NCI-H345 (cell line): ENCODE measurements at regions not wholly inside any gene's neighbourhood (a gene's known extent, or its start where the extent isn't known, plus 50 kb on each side); places are given as distances from the start of the nearest gene placed in this dataset.

ENCODE experiments used
- DNase-seq: peaks from one replicate; lab custom pipeline; 2025; lab: John Stamatoyannopoulos, UW

DNA sequence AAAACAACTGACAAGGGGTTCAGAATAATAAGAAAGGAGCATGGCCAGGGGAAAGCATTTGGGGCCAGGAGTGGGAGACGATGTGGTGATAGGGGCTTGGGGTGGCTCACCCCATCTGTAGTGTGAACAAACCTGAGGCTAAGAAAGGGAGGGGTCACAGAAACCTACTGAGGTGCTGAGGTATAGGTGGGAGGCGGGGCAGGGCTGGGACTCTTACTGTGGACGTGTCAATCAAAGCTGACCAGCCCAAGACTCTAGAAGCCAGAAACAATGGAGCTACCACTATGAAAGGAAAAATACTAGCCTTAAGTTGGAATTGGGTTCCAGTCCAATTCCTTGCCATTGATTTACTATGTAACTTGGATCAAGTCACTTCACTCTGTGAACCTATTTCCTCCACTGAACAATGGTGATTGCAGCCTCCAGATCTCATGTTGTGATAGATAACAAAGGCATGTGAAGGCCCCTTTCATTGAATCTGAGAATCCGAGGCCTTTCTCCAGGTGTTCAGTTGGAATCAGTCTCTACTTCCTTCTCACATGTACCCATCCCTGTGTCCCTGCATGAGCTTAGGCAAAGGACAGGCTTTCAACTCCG is 260.9 kb upstream of the HES1 start:
- DNase-seq, result no peak

DNA sequence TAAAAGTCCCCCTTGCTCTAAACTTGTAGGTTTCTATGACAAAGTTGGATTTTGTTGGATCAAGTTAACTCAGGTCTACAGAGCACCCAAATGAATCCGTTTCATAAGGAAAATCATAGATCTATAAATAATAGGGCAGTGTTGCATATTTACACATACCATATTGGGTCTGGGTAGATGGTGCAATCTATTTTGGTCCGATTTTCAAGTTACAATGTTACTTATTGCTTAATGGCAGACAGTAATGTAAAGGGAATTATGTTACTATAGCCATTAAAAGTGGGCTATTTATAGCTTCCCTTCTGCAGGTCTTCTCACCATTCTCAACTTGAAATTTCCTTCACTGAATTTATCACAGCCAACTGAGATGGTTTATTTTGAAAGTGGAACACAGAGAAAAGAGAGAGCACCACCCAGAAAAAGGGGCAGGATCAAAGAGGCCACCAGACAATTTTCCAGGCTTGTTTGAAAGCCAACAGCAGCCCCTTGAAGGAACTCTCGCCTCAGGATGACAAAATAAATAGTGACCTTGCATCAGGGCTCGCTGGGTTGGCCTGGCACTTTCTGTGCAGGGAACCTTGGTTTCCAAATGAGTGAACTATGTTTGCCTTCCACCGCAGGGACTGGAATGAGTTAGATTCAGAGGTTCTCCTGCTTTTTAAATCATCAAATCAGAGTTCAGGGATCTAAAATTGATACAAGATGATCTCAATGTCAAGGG is 260.2 kb upstream of the HES1 start:
- DNase-seq, result no peak

DNA sequence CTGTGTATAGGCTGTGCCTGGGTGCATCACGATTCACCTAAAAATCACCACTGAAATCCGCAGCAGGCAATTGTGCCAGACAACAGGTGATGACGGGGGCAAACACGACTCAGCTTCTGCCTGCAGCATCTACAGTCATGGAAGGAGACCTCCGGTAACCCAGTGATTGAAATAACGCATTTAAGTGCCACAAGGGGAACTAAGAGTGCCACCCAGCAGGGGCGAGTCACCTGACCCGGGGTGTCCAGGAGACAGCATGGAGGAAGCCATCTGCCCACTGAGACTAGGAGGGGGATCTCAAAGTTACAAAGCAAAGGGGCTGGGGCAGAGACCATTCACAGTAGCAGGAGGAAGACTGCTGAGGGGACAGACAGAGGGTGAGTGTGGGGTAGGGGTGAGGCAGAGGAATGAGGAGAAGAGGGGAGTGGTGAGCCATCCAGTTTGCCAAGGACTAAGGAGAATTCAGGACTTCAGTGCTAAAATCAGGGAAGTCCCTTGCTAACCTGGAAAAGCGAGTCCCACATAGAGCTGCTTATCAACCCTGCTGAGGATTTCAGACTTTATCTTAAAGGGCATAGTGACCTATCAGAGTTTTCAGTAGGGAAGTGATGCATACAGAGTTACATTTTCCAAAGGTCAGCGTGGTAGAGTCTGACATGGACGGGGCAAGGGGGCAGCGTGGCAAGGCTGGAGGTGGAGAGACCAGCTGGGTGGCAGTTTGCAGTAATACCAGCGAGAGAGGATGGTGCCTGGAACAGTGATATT is 256.7 kb upstream of the HES1 start:
- no peak for DNase-seq

DNA sequence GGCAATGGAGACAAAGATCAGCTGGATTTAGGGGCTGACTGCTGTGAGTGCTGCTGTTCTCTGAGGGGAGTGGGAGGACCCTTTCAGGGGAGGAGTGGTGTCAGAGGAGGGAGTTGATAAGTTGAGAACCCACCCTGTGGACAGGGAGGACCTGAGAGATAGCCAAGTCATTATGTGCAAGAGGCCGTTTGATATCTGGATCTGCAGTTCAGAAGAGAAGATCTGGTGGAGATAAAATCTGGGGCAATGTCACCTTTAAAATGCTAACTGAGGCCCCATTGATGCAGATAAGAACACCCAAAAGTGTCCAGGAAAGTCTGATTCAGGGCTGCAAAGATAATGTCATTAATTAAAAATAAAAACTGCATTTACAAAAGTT is 256.1 kb upstream of the HES1 start:
- DNase-seq, result no peak

DNA sequence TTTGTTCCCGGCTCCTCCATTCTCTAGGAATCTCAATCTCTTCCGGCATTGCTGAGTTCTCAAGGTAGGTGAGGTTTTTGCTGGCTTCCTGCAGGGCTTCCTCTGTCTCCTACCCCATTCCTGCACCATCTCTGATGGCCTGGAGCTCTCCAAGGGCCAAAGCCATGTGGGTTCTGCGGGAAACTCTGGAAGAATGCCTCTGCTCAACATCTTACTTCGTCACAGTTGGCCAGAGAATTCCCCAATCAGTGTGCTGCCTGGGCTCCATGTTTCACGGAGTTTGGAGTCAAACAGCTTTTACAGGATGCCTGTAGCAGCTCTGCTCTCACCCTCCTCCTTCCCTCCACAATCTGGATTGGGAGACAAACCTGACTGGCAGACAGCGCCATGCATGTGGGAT is 253.9 kb upstream of the HES1 start:
- DNase-seq, result no peak

DNA sequence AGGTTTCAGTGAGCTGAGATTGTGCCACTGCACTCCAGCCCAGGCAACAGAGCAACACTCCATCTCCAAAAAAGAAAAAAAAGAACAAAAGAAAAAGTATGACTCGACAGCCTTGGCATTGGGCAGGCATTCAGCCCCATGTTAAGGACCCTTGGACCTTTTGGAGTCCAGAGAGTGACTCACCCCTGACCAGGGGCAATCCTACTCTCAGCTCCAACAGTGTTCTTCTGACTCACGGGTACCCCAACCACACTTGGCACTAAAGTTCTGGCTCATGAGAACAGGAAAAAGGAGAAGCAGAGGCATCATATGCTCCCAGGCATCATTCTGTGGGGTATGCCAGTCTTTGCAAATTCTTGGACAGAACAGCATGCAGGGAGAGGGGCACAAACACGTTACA is 252.4 kb upstream of the HES1 start:
- DNase-seq, result no peak

DNA sequence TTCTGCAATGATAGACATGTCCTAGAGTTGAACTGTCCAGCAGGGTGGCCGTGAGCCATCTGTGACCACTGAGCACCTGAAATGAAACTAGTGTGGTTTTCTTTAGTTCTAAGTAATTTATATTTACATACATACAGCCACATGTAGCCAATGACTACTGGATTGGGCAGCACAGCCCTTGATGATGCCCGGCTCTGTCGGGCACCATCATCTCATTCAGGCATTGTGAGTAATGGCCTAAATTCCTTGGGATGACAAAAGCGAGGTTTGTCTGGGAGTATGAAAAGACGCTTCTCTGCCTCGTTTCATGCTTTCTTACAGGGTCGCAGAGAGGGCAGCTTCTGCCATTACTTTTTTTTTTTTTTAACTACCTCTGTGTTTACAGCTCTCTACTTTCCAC is 251.9 kb upstream of the HES1 start:
- DNase-seq, result no peak

DNA sequence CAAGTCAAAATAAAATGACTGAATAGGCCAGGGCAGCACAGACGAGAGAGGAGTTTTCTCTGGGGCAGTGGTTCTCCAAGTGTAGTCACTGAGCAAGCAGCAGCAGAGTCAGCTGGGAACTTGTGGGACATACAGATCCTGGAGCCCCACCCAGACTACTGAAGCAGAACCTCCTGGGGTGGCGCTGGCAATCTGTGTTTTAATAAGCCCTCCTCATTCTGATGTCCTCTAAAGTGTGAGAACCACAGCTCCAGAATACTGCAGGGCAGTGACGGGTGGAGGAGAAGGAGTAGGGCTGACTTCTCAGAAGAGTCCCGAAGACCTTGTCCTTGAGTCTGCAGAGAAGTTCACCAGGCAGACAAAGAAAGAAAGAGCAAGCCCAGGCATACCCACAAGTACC is 251.3 kb upstream of the HES1 start:
- DNase-seq, result no peak

DNA sequence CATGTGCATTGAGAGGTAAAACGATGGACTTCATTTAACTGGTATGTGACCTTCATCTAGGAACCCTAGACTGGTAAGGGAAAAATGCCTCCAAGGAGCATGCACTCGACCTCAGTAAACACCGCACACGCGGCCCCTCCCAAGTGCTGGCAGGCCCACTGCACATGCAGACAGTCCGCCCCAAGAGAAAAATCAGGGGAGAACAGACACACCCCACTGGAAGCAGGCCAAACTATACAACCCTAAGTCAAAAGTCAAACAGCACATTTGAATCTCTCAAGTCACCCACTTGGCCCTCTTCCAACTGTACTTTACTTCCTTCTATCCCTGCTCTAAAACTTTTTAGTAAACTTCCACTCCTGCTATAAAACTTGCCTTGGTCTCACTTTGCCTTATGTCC is 250.1 kb upstream of the HES1 start:
- no peak for DNase-seq

DNA sequence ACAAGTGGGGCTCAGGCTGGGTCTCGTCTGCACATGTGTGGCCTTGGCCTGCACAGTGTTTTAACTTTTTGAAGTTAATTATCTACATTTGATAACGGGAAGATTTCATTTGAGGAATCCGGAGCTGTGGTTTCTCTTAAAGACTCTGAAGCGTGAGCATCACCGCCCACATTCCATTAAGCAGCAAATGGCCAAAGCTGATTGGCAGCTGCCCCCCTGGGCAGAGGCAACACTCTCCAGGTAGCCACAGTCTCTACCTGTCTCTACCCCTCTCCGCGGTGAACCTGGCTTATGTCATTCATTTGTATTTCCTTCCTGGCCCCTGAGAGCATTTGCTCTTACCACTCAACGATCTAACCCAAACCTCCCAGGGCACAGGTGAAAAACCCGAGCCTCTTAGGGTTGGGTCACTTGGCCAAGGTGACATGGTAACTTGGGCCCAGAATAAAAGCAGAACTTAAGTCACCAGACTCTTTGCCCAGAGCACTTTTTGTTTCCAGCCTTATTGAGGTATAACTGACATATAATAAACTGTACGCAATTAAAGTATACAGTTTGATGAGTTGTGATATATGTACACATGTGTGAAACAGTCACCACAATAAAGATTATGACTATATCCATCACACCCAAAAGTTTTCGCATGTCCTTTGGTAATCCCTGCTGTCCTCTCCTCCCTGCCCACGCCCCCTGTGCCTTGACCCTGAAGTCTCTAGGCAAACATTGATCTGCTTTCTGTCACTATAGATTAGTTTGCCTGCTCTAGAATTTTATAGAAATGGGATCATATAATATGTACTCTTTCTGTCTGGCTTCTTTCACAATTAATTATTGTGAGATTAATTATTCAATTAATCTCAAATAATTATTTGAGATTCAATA is 245.7 kb upstream of the HES1 start:
- DNase-seq, result no peak

DNA sequence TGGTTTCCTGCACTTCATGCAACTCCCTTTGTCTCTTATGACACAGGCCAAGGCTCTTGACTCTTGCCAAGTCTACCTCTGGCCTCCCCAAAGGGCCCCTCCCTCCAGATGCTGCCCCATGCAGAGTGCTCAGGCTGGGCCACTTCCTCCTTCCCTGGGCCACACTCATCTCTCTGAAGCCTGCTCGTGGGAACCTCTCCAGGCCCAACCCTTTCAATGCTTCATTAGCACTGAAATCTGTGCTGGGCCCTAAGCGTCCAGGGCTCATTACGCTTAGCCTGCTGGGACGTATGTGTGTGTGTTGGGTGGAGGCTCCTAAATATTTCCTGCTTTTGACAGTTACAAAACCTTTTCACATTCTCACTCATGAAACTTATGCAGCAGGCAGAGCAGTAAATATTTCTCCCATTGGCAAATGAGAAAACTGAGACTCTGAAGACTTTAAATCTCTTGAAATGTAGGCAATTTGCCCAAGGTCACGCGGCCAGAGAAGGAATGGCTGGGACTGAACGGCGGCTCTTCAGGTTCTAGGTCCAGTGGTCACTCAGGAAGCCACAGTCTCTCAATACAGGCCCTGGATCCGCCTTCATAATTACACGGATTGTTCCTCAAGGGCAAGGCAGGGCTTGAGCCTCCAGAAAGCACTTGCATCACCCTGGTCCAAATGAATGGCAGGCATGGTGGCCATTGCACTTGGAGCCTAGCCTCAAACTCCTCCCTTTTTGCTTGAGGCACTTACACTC is 241.7 kb upstream of the HES1 start:
- DNase-seq, result no peak

DNA sequence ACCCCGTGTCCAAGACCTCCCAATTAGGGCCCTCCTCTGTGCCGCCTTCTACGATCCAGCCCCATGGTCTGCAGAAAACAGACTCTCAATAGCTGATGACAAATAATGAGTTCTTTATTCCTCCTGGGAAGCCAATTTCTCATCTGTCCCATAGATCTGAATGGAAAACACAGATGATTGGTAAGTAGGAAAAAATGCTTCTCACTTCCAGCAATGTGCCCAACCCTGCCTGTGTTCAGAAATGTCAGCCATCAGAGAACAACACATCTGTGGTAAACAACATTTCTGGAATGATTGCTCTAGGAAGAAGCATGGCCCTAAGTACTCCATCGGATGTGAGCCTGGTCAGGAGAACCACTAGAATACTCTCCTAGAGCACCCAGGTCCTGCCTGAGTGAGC is 240.5 kb upstream of the HES1 start:
- DNase-seq, result no peak

DNA sequence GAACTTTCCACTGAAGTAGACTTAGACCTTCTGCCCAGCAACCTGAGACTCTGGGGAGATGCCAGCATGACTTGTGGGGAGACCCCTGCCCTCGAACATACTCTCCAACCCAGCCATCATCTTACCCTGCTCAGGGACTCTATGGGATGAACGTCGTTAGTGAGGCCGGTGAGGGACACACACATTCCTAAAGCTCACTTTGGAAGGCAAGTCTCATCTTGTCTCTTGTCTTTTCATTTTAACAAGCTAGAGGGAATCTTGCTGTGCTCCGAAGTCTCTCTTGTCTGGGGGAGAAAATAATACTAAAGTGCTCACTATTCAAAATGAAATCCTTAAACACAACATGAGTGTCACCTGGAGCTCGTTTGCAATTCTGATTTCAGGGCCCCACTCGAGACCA is 239.5 kb upstream of the HES1 start:
- no peak for DNase-seq

DNA sequence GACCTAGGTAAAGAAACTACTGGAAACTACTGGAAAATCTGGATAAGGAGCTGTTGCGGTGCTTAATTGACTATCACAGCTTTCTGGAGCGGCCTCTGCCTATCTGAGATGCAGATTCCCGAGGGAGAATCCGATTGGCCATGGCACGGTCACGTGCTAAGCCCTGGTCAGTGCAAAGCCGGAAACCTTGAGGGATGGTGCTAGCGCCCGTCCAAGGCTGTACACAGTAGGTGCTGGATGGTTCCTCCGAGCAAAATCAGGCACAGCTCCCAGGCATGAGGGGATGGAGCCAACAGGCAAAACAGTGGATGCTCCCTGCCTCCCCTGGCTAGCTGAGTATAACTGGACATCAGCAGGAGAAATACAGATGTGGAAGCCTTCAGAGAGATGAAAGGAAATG is 238.7 kb upstream of the HES1 start:
- no peak for DNase-seq

DNA sequence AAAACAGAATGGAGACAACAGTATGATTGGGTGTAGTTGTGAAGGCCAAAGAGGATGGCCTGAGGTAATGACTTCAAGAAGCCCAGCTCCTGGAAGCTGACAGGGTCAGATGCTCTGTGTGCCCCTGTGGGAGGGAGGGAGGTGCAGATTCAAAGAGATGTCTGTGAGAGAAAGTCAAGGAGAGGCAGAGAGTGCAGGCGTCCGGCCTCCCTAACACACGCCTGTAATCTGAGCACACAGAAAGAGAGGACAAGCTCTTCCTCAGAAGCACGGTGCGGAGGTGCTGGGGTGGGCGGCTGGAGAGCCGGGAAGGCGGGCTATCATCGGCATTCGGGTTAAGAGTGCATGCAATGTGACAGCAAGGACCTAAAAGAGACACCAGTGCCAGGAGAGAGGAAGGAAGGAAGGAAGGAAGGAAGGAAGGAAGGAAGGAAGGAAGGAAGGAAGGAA is 238.2 kb upstream of the HES1 start:
- no peak for DNase-seq

DNA sequence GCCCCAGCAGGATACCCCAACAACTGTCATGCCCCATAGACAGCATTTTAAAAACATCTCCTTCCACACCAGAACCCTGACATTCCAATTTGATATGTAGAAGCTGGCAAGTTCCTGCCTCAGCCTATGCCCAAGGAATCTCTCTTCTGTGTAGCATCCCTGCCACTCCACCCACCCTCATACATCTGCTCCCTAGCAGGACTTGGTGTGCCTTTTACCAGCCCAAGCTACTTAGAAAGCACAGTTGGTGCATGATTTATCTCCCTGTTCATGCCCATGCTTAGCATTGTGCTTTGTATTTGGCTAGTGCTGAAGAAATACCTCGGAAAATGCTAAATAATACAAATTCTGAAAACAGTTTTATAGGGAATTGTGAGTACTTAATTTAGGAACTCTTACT is 236.9 kb upstream of the HES1 start:
- no peak for DNase-seq

DNA sequence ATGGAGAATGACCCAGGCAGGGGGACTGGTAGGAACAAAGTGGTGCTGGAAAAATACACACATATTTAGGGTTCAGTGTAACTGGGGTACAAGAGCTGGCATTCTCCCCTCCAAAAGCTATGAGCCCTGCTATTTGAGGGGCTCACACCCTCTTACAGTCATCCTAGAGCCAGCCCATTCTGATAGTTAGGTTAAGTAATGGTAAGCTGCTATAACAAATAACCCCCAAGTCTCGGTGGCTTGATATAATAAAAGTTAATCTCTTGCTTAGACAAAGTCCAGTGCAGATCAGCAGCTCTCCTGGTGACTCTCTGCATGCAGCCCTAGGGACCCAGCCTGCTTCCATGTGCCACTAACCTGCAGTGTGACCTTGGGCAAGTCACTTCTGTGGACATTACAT is 234.9 kb upstream of the HES1 start:
- DNase-seq, result no peak

DNA sequence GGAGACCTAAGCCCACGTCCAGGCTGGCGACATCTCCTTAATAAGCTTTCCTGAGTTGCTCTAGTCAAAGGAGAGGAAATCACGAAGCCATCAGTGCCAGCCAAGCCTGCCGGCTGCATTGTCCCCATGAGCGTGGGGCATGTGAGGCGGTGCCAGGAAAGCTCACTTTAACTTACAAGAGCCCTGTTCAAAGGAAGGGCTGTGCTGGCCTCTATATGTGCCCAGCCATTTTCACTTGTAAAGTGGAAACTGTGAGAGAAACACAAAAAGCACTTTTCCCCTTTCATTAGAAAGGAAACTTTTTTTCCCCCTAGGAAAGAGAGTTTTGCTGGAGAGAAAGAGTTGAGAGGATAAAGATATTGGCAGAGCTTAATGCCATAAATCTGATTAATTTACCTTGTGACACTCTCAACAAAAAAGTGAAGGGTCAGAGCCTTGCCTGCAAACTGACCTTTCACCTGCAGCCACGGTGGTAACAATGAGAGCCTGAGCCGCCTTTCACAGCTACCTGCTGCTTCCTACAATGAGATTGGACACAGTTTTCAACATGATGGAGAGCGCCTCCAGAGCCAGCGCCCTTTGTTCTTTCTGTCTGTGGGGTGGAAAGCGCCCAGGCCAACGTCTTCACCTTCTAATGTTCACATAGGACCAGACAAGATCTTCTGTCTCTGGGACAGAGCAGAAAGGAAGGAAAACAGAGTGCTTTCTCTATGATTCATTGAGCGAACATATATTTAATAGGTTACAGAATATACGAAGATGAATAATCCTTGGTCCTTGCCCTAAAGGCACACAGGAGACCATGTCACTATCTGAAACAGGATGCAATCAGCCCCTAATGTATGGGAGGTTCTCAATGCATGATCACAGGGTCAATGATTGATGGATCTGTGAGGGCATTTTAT is 233.1 kb upstream of the HES1 start:
- peak; percentile 74 for DNase-seq

DNA sequence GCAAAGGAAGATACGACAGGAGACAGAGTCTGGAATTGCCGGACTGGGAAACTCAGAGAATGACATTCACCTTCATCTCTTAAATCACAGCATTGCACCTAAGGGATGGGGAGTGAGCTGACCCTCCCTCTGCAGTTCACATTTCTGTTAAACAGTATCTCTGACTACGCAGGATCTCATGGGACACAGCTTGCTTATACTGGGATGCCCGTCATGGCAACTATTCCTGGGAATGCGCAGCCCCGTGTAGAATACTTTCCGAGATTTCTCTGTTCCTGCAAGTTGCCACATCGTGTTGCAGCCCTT is 232.5 kb upstream of the HES1 start:
- no peak for DNase-seq

DNA sequence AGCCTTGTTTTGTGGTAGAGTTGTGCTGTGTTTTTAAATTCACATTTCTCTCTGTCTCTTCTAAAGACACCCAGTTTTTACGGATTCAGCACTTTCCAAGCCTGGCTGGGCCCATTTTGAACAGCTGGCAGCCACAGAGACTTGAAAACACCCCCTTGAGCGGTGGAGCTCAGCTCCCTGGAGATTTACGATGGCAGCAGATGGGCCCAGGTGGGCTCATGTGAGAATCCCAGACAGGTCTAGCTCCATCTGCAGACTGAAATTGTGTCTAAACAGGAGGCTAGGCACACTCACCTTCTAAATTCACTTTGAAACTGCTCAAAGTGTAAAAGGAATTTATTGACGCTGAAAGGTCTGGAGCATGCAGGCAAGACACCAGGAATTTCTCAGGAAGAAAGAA is 232.0 kb upstream of the HES1 start:
- peak; percentile 39 for DNase-seq
